ENCODE measurements at regions not wholly inside any gene's neighbourhood (a gene's known extent, or its start where the extent isn't known, plus 50 kb on each side); places are given as distances from the start of the nearest gene placed in this dataset.

- TF ChIP-seq ATF2 (IDR thresholded peaks at IDR 0.05; ENCODE audit: low read length) = no peak
- TF ChIP-seq RBBP5 (conservative IDR thresholded peaks at IDR 0.05) = no peak
- no peak for TF ChIP-seq NFIC (IDR thresholded peaks at IDR 0.05; ENCODE audit: low read depth, low read length)
- no peak for TF ChIP-seq ATF7 (IDR thresholded peaks at IDR 0.05; ENCODE audit: low read depth)
Measured at GRCh38 chr4:181581983-181582382, 661.2 kb upstream of the TENM3 start (continued).

GRCh38 chr4:181582595-181582994, 660.6 kb upstream of the TENM3 start:
- FAIRE-seq (no peak), ATAC-seq (no peak), DNase-seq (ENCODE audit: low read depth, low spot score) (no peak)
- Histone ChIP-seq H3K79me2 (ENCODE audit: control insufficient read depth, insufficient read depth, low read length) (no peaks in the 10 kb centered on the region), H3K9ac (ENCODE audit: control insufficient read depth, insufficient read depth, low read length) (no peak overlapping the region), H3K27me3 (replicated peaks in 1 of 2; ENCODE audit: control insufficient read depth in 2 of 2, insufficient read depth in 2 of 2, low read length in 1 of 2) (no peaks in the 10 kb centered on the region), H3K4me2 (ENCODE audit: control insufficient read depth, insufficient read depth) (no peak overlapping the region), H3K27ac (ENCODE audit: control insufficient read depth, insufficient read depth) (no peak overlapping the region), H3K4me3 (no peak overlapping the region), H3K36me3 (ENCODE audit: control insufficient read depth in 2 of 2, insufficient read depth in 2 of 2, low read length in 1 of 2) (no peaks in the 10 kb centered on the region), H3K9me3 (replicated peaks; ENCODE audit: control insufficient read depth, insufficient read depth, low read length) (no peaks in the 10 kb centered on the region), H2AFZ (ENCODE audit: control insufficient read depth, low read depth, low read length) (no peak overlapping the region), H4K20me1 (ENCODE audit: control insufficient read depth, insufficient read depth) (no peaks in the 10 kb centered on the region), H3K4me1 (ENCODE audit: control insufficient read depth, insufficient read depth, low read length) (no peaks in the 10 kb centered on the region)
- SMC1A ChIA-PET (ENCODE audit: uncharacterized antibody, unreplicated experiment) = no interaction called here
- RAD21 ChIA-PET (ENCODE audit: unreplicated experiment) = no interaction called here
- CTCF ChIA-PET = no interaction called here
- no TSS peak for BruUV-seq (replicated peaks)
- intact Hi-C loops (cut with micrococcal nuclease; ENCODE audit: unreplicated experiment) = no loop called here
- 44% methylated on average over 4 of the region's 4 CpGs for WGBS (ENCODE audit: insufficient coverage, insufficient replicate concordance, low lambda C conversion rate, missing lambda C conversion rate)
- POLR2A ChIA-PET = no interaction called here
- TF ChIP-seq CTCF (IDR thresholded peaks at IDR 0.05 in 2 of 3, conservative IDR thresholded peaks at IDR 0.05 in 1 of 3; ENCODE audit: control insufficient read depth in 2 of 3, extremely low read depth in 1 of 3, insufficient read depth in 1 of 3, low read depth in 3 of 3, low read length in 3 of 3) = peak in 1 of 3 experiments; percentile 9; a peak in 1 of 6 replicates
- TF ChIP-seq ESRRA (IDR thresholded peaks at IDR 0.05; ENCODE audit: low read length) = no peak
- peak; percentile 53; the same call in 1 of the 2 replicates for TF ChIP-seq YY1 (IDR thresholded peaks at IDR 0.05; ENCODE audit: low read depth, low read length)
- in situ Hi-C loops (cut with MboI) = no loop called here

Data from GM12878 (cell line).